Liver (tissue), 8 donors: ENCODE measurements at regions not wholly inside any gene's neighbourhood (a gene's known extent, or its start where the extent isn't known, plus 50 kb on each side); places are given as distances from the start of the nearest gene placed in this dataset.

ENCODE experiments used
- DNase-seq: peaks from one replicate; pipeline ENCODE4 v3.0.0-alpha.2; 2017; ENCODE audit warnings: low spot score
- H3K27ac ChIP-seq, 2 donors: one replicate each; pipeline ENCODE4 v1.7.0; 2013; ENCODE audit warnings: inconsistent platforms in 2 of 2, low read length in 2 of 2, control low read depth in 1 of 2, low read depth in 1 of 2, mild to moderate bottlenecking in 1 of 2
- H3K27me3 ChIP-seq, 4 donors: one replicate each; pipeline versions ENCODE4 v1.6.1 to v1.7.0; 2013; ENCODE audit warnings: low read length in 3 of 4, inconsistent platforms in 1 of 4, mild to moderate bottlenecking in 1 of 4, moderate library complexity in 1 of 4; ENCODE audit not compliant: control insufficient read depth in 4 of 4, insufficient read depth in 4 of 4
- H3K36me3 ChIP-seq, 4 donors: one replicate each; pipeline versions ENCODE4 v1.6.1 to v1.7.0; 2013; ENCODE audit warnings: low read length in 3 of 4, mild to moderate bottlenecking in 3 of 4, low read depth in 1 of 4, moderate library complexity in 1 of 4; ENCODE audit not compliant: control insufficient read depth in 4 of 4, insufficient read depth in 3 of 4
- H3K4me1 ChIP-seq, 4 donors: one replicate each; pipeline versions ENCODE4 v1.6.1 to v1.7.0; 2013; ENCODE audit warnings: low read length in 3 of 4, mild to moderate bottlenecking in 3 of 4, moderate library complexity in 1 of 4; ENCODE audit not compliant: control insufficient read depth in 4 of 4, insufficient read depth in 4 of 4
- H3K4me3 ChIP-seq, 3 donors: one replicate each; pipeline versions ENCODE4 v1.6.1 to v1.7.0; 2013; ENCODE audit warnings: low read length in 3 of 3, control low read depth in 1 of 3, low read depth in 1 of 3, mild to moderate bottlenecking in 1 of 3
- H3K9ac ChIP-seq, 2 donors: one replicate each; pipeline ENCODE4 v1.7.0; 2013; ENCODE audit warnings: low read length in 2 of 2, mild to moderate bottlenecking in 2 of 2, moderate library complexity in 2 of 2, control low read depth in 1 of 2, low read depth in 1 of 2
- H3K9me3 ChIP-seq, 4 donors: one replicate each; pipeline versions ENCODE4 v1.6.1 to v1.7.0; 2013; ENCODE audit warnings: low read length in 3 of 4; ENCODE audit not compliant: control insufficient read depth in 4 of 4
- CTCF ChIP-seq: fragments of 150-350 bp; IDR thresholded peaks from 2 replicates; pipeline ENCODE4 v1.5.1; 2017; ENCODE audit warnings: improper control_type of control experiment, low read depth, low read length; ENCODE audit not compliant: missing input control
- EGR1 ChIP-seq, 2 donors: IDR thresholded peaks; 2 replicates each; pipeline ENCODE4 v1.6.1; 2016 to 2018; ENCODE audit warnings: antibody characterized with exemption in 2 of 2, low read depth in 2 of 2
- FOXA1 ChIP-seq: IDR thresholded peaks from 2 replicates; pipeline ENCODE4 v1.6.1; 2016; ENCODE audit warnings: antibody characterized with exemption
- FOXA2 ChIP-seq: IDR thresholded peaks from 2 replicates; pipeline ENCODE4 v1.6.1; 2016; ENCODE audit warnings: antibody characterized with exemption
- GABPA ChIP-seq, 2 donors: IDR thresholded peaks in 1 of 2; conservative IDR thresholded peaks in 1 of 2; 2 replicates each; pipeline ENCODE4 v1.6.1; 2016; ENCODE audit warnings: antibody characterized with exemption in 2 of 2, mild to moderate bottlenecking in 1 of 2, moderate library complexity in 1 of 2
- HNF4A ChIP-seq, 2 donors: conservative IDR thresholded peaks; 2 replicates each; pipeline ENCODE4 v1.6.1; 2016; ENCODE audit warnings: antibody characterized with exemption in 2 of 2, mild to moderate bottlenecking in 2 of 2
- HNF4G ChIP-seq: IDR thresholded peaks from 2 replicates; pipeline ENCODE4 v1.6.1; 2016; ENCODE audit warnings: antibody characterized with exemption
- JUND ChIP-seq, 2 donors: IDR thresholded peaks; 2 replicates each; pipeline ENCODE4 v1.6.1; 2016; ENCODE audit warnings: antibody characterized with exemption in 2 of 2
- MAX ChIP-seq: IDR thresholded peaks from 2 replicates; pipeline ENCODE4 v1.6.1; 2016; ENCODE audit warnings: antibody characterized with exemption
- NR2F2 ChIP-seq: IDR thresholded peaks from 2 replicates; pipeline ENCODE4 v1.6.1; 2016; ENCODE audit warnings: antibody characterized with exemption
- RAD21 ChIP-seq, 2 donors: IDR thresholded peaks; 2 replicates each; pipeline ENCODE4 v1.6.1; 2016; ENCODE audit warnings: antibody characterized with exemption in 2 of 2, mild to moderate bottlenecking in 2 of 2
- REST ChIP-seq: IDR thresholded peaks from 2 replicates; pipeline ENCODE4 v1.6.1; 2016; ENCODE audit warnings: antibody characterized with exemption, mild to moderate bottlenecking
- RXRA ChIP-seq, 2 donors: IDR thresholded peaks; 2 replicates each; pipeline ENCODE4 v1.6.1; 2017 to 2018; ENCODE audit warnings: antibody characterized with exemption in 2 of 2, mild to moderate bottlenecking in 1 of 2
- SP1 ChIP-seq: IDR thresholded peaks from 2 replicates; pipeline ENCODE4 v1.6.1; 2018; ENCODE audit warnings: antibody characterized with exemption, mild to moderate bottlenecking
- TAF1 ChIP-seq: conservative IDR thresholded peaks from 2 replicates; pipeline ENCODE4 v1.6.1; 2016; ENCODE audit warnings: antibody characterized with exemption, mild to moderate bottlenecking
- YY1 ChIP-seq: IDR thresholded peaks from 2 replicates; pipeline ENCODE4 v1.6.1; 2016; ENCODE audit warnings: antibody characterized with exemption, mild to moderate bottlenecking
- ZBTB33 ChIP-seq: IDR thresholded peaks from 2 replicates; pipeline ENCODE4 v1.6.1; 2016; ENCODE audit warnings: antibody characterized with exemption
- WGBS: extraction: QIAGEN DNeasy Blood & Tissue Kit; methylation state at CpG from one replicate; pipeline ENCODE4 v1.1.7; 2013; 5-methylcytosine and 5-hydroxymethylcytosine counted together
- donor health status: healthy.
- donor health status: healthy.
- donor health status: healthy.
- donor health status: healthy.
- donor health status: healthy.

GRCh38 chr5:38650946-38651345 is 94.5 kb upstream of the LIFR start:
- Histone ChIP-seq H3K4me1 (no peaks in the 10 kb centered on the region), H3K9me3 (peaks cover 0 to 5% (median 0%) of the 10 kb centered on the region in 4 donors), H3K27ac (no peak overlapping the region), H3K4me3 (no peak overlapping the region), H3K36me3 (no peaks in the 10 kb centered on the region), H3K9ac (no peak overlapping the region), H3K27me3 (peaks cover 0 to 22% (median 5%) of the 10 kb centered on the region in 4 donors)
- DNase-seq = no peak
- 65% methylated on average over 8 of the region's 8 CpGs for WGBS
- TF ChIP-seq FOXA2 (no peak), GABPA (IDR thresholded peaks at IDR 0.05 in 1 of 2, conservative IDR thresholded peaks at IDR 0.05 in 1 of 2) (no peak), HNF4G (no peak), CTCF (no peak), REST (no peak), YY1 (no peak), NR2F2 (no peak), MAX (no peak), JUND (IDR thresholded peaks at IDR 0.05) (no peak), ZBTB33 (no peak), RXRA (IDR thresholded peaks at IDR 0.05) (no peak), HNF4A (conservative IDR thresholded peaks at IDR 0.05) (no peak)

GRCh38 chr5:38651806-38652205 is 95.4 kb upstream of the LIFR start:
- Histone ChIP-seq H3K27ac (no peak overlapping the region), H3K9me3 (no peaks in the 10 kb centered on the region), H3K27me3 (peaks cover 0 to 17% (median 1%) of the 10 kb centered on the region in 4 donors), H3K9ac (no peak overlapping the region), H3K4me3 (no peak overlapping the region), H3K4me1 (no peaks in the 10 kb centered on the region), H3K36me3 (no peaks in the 10 kb centered on the region)
- 86% methylated on average over 6 of the region's 6 CpGs for WGBS
- DNase-seq = no peak
- no peak for TF ChIP-seq YY1
- TF ChIP-seq NR2F2 = no peak
- TF ChIP-seq MAX = no peak
- TF ChIP-seq RXRA (IDR thresholded peaks at IDR 0.05) = no peak
- TF ChIP-seq GABPA (IDR thresholded peaks at IDR 0.05 in 1 of 2, conservative IDR thresholded peaks at IDR 0.05 in 1 of 2) = no peak
- TF ChIP-seq ZBTB33 = no peak
- no peak for TF ChIP-seq FOXA2
- TF ChIP-seq HNF4G = no peak
- no peak for TF ChIP-seq CTCF
- TF ChIP-seq SP1 = no peak
- no peak for TF ChIP-seq EGR1 (IDR thresholded peaks at IDR 0.05; ENCODE audit: low read depth in 2 of 2)
- TF ChIP-seq FOXA1 = no peak
- TF ChIP-seq RAD21 (IDR thresholded peaks at IDR 0.05) = no peak
- no peak for TF ChIP-seq TAF1
